GM21528 (cell line): ENCODE measurements at regions not wholly inside any gene's neighbourhood (a gene's known extent, or its start where the extent isn't known, plus 50 kb on each side); places are given as distances from the start of the nearest gene placed in this dataset.
"Not testable (repeated sequence)": the region's sequence is repeated elsewhere in the genome, so short reads cannot be mapped to it uniquely, and the experiment has no call there.

Experiments used
- ATAC-seq: cut with Tn5 transposase; IDR thresholded peaks from one replicate; pipeline ENCODE4 v1.9.1; 2021; ENCODE audit warnings: mild to moderate bottlenecking, moderate library complexity; ENCODE audit not compliant: unreplicated experiment, low FRiP score

DNA sequence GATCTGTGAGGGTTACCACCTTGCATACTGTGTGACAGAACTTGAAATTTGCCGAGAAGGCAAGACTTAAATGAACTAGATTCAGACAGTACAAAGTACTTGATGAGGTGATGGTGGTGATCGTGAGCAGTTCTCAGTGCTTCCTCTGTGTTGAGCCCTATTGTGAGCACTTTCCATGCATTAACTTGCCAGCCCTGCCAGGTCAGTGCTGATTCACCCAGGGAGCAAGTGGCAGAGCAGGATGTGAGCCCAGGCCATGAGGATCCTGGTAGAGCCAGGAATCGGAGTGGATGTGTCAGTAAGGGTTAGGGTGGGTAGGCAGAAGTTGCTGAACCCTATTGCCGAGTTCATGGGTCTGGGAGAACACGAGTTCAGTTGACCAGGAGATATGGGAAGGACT lies 4545.7 kb upstream of the TPTE start:
- not testable (repeated sequence) for ATAC-seq

DNA sequence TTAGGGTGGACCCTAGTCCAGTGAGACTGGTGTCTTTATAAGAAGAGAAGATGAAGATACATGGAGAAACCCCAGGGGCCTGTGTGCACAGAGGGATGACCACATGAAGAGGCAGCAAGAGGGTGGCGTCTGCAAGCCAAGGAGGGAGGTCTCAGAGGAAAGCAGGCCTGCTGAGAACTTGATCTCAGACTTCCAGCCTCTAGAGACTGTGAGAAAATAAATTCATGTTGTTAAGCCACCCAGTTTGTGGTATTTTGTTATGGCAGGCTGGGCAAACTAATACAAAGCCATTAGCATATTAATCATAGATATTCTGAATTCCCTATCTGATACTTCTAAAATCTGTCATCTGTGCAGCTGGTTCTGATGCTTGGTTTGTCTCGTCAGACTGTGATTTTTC lies 4523.8 kb upstream of the TPTE start:
- ATAC-seq, result not testable (repeated sequence)

DNA sequence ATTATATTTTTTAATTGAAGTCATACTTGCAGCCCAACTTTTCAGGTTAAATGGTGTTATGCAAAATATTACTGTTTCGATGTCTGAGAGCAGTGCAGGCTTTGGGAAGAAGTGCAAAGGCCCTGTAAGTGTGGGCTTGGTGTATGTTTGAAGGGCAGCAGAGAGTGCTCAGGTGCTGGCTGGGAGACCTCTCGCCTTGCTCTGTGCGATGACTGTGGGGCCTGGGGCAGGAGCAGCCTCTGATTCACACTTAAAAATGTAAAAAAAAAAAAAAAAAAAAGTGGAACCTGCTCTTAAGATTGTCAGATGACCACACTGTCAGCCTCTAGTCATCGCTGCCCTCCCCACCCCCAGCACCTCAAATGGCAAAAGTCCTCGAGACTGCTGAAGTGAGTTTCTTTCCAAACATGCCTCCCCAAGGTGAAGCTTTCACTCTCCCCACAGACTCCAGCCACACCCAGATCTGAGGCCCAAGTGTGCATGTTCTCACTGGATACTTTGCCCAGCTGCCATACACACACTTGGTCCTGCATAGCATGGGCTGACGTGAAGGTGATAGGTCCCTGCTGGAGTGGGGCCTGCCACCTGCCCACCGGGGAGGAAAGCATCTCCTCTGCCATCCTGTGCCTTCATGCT lies 4505.8 kb upstream of the TPTE start:
- not testable (repeated sequence) for ATAC-seq

DNA sequence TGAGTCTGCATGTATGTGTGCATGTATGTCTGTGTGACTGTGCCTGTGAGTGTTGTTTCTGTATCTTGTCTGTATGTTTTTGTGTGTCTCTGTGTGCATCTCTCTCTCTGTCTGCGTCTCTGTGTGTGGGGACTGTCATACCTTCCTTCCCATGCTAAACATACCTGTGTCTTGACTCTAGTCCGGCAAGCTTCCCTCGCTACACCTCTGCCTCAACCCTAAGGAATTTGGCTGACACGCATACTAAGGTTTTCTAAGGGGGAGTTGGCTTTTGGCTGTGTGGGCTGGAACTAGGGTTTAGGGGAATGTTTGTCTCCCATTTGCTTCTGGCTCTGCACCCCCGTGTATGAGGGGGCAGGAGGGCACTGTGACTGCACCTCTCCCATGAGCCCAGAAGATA lies 4500.9 kb upstream of the TPTE start:
- not testable (repeated sequence) for ATAC-seq

DNA sequence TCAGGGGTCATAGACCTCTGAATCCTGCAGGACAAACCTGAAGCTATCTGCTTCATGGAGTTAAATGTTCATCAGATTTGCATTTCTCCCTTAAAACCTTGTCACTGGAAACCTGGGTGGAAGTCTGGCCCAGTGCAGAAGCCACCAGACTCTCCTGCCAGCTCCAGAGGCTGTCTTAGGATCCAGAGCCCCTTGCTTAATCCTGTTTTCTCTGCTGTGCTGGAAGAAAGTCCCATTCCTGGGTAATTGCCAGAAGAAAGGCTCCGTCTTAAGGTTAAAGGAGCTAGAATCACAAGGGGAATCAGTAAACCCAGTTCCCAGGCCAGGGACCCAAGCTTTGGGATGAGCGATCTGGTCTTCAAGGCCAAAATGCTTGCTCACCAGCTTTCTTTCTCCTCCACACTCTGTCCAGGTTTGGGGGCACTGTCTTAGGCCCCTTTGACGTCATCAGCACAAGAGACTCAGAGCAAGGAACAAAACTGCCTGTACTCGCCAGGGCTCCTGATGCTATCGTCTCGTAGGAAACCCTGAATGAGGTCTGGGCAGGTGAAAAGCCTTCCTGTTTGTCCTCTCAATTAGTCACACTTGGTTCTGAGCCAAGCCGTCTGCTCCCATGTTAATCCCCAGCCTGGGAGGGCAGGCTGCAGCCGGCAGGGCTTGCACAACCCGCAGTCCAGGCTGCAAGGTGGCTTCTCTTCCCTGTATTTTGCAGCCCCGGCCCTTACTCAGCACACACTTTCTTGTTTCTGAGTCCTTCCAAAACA lies 4500.2 kb upstream of the TPTE start:
- ATAC-seq, result not testable (repeated sequence)

DNA sequence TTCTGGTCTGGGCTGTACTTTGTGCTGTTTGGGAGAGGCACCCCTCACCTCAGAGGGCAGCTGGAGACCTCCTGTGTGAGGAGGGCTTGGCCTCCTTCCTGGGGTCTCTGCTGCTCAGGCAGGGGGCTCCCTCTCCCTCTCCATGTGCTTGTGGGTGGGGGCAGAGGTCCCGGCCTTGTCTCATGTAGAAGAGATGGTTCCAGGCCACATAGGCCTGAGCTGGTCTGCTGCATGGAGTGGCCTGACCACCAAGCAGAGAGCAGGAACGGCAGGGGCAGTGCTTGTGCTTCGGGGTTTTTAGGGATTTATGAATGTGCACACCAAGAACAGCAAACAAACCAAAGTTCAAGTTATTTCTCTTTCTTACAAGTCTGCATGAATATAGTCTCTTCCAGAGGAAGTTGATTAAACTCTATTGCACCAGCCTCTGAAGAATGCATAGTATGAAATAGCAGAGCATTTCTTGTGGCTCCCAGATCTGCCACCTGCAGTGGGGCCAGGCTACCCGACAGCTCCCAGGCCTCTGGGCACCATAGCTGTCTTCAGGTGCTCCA lies 4499.6 kb upstream of the TPTE start:
- not testable (repeated sequence) for ATAC-seq

DNA sequence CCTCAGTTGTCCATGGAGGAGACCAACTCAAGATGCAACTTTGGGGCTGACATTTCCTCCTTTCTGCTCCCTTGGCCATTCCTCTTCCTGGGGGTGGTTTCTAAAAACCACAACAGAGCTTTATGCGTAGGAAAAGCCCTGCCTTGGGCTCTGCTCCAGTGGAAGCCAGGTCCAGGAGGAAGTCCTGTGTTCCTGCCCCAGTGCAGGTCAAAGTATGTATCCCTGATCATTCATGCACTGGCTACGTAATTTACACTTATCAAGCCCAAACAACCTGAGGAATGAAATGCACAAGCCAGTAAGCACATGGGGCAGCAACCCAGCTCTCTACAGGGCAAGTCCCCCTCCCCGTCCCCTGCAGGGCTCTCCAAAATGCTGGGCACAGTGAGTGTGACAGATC lies 4498.1 kb upstream of the TPTE start:
- not testable (repeated sequence) for ATAC-seq

DNA sequence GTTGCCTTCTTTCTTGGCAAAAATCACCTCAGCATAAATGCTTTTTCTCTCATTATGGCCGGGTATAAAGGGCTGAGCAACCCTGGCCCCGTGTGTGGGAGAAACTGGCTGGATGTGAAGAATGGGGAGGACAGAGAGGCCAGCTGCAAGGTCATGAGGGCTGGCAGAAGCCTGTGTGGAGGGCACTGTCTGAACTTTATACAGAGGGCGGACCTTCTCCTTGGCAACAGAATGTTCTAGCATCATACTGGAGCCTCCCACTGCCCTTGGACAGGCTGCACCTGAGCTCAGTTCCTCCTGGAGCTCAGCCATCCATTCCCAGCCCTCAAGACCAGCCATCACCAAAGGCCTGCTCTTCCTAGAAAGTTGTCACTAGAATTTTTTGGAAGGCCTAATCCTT lies 4496.2 kb upstream of the TPTE start:
- ATAC-seq, result not testable (repeated sequence)

DNA sequence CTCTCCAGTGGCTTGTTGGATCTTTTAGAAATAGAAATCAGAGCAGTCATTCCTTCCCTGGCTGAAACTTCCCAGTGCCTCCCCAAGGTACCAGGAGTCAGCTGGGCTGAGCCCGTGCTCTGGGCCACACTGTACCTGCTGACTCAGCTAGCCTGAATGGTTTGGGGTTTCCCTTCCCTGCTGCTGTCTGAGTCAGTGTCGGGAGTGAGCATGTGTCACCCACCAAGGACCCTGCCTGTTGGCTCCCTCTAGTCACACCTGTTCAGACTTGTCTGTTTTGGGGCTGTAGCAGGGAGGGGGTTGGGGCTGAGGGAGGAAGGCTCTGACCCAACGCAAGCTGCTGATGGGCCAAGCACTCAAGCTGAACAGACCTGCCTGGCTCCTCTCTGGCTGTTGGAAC lies 4493.9 kb upstream of the TPTE start:
- not testable (repeated sequence) for ATAC-seq

DNA sequence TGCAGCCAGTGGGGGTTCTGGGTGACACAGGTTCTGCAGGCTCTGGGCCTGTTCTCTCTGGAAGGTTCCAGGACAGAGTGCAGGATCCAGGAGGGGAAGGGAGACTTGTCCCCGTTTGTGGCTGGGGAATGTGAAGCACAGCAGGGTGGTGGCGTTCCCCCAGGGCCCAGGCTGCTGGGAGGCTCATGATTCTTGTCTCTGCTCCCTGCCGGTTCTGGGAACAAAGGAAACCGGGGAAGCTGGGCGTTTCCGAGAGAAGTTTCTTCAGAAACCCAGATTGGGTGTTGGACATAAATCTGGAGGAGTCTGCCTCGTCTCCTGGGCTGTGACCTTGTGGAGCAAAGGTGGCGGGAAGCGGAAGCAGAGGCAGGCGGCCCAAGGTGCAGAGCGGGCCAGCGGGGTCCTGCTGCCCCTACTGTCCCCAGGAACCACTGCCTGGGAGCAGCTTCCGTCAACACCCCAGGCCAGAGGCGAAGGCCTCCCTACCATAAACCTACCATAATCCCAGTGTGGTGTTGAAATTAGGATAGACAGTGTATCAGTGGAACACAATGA lies 4487.2 kb upstream of the TPTE start:
- ATAC-seq, result not testable (repeated sequence)

DNA sequence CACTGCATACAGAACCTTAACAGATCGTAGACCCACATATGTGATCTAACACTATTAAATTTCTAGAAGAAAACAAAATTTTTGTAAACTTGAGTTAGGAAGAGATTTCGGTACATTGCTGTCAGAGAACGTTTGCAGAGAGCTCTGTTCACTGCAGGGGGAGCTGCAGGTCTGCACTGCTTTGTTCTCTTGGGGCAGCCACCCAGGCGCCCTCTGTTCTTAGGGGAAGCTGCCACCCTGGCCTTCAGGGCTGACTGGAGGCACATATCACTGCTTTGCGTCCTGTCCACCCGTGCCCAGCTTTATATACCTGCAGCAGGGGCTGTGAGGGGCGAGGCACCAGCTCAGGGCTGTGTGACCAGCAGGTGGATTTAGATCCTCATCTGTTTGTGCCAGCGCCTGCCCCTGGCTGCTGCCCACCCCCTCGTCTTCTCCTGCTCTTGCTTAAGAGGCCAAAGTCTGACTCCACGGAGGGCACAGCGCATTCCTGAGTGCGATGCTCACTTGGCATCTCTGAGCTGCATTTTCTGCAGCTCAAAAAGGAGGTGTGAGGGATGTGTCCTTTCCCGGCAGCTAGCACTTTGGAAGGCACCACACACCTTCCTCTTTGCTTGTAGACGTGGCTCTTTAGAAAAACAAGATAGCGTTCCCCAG lies 4486.4 kb upstream of the TPTE start:
- ATAC-seq, result not testable (repeated sequence)

DNA sequence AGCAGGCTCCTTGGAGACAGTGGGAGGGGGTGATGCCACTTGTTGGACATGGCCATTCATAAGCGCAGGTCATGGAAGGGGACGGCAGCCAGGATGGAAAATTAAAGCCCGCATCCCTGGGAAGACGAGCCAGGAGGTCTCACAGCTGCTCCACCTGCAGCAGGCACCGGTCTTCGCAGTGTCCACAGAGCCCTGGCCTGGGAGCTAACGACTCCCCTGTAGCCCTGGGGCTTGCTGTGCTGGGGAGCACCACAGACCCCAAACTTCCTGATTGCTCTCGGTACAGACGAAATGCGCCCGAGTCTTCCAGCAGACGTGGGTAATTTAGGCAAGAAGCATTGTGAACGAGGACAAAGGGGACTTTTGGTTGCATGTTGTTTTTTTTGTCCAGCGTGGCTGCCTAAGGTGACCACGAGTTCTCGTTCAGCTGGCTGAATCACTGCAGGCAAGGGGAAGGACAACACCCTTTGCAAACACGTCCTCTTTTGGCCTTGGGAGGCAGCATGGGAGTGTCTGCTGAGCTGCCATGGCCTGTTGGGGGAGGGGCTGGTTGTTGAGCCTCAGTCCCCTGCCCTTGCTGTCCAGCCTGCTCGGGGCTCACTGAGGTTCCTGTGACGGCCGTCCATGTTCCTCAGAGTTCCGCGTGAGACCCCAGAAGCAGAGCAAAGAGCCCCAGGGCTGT lies 4485.8 kb upstream of the TPTE start:
- not testable (repeated sequence) for ATAC-seq

DNA sequence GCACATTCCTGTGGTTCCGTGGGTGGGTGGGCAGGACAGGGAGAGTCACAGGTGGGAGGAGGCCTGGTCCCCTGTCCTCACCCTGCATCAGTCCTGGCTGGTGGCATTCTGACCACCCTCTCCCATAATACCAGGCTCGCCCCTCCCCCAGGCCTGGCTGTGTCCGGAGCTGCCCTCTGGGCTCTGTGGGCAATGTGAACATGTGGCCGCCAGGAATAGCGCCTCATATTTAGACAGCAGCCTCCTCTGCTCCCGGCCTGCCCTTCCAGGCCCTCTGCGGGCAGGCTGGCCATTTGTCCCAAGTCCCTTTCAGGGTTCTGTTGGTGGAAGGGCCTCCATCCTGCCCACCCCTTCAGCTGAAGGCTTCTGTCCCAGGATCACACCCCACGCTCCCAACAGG lies 4482.2 kb upstream of the TPTE start:
- ATAC-seq, result not testable (repeated sequence)

DNA sequence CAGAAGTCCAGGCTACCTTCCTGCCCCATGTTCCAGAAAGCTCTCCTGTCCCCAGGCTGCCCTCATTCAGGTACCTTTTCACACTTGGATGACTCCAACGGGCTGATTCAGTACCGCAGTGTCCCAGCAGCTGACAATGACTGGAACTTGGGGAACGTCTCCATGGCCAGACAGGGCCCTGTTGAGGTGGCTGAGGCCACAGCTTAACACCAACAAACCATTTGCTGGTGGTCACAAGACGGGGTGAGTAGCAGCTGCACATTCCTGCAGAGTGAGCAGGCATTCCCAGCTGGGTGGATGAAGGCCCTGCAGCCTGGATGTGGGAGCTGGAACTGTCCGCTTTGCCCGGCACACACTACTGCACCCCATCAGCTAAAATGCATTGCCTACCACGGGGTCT lies 4481.3 kb upstream of the TPTE start:
- not testable (repeated sequence) for ATAC-seq

DNA sequence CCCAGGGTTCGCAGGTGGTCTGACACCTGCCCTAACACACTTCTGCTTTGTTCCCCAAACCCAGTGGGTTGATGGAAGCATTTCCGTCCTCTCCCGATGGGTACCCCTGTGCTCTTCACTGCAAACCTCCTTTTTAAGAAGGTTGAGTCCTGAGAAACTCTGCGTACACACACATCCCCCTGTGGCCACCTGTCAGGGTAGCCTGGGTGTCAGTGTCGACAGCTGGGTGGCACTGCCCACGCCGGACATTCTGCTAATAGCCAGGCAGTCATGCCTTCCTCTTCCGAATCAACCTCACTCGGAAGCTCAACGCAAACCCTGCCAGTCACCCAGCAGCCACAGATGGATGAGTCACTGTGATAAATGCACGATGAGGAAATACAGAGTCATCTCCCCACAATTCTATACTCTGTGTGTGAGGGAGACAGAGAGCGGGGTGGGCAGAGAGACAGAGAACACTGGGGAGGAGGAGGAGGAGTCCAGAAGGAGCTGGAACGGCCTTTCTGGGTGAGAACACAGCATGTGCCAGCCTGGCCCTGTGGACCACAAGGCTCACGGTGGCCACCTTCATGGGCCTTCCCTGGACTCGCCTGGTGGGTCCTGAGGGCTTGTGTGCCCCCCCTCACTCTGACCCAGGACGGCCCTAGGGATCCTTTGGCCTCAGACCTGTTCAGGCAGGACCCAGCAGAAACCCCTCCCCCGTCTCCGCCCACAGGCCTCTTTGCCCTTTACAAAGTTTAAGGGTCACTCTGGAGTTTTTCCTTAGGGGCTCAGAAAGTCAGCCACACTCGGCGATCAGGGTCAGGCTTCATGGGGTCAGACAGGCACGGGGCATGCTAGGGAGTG lies 4477.7 kb upstream of the TPTE start:
- ATAC-seq, result not testable (repeated sequence)

DNA sequence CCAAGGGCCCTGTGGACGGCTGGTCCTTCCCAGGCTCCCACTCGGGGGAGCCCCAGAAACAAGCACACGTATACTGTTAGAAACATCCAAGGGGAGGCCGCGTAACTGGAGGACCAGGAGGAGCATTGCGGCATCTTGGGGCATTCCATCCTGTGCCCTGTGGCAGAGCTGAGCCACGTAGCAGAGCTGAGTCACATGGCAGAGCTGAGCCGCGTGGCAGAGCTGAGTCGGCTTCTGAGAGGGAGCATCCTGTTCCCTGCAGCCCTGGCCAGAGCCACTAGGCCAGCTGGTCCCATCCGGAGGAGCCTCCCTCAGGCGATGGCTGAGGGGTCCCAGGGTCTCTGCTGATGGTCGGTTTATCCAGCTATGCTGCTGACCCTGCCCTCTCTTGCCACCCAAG lies 4476.7 kb upstream of the TPTE start:
- not testable (repeated sequence) for ATAC-seq

DNA sequence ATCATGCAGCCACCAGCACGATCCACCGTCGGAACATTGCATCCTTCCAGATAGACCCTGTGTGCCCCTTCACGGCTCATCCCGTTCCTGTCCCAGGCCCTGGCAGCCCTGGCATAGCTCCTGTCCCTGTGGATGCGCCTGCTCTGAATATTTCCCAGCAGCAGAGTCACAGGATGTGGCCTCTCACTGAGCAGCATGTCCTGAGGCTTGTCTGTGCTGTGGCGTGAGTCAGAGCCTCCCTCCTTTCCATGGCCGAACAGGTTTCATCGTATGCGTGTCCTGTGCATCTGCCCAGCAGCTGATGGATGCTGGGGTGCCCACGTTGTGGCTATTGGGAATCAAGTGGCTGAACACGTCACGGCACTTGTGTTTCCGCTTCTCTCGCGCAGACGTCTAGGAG lies 4471.5 kb upstream of the TPTE start:
- ATAC-seq, result not testable (repeated sequence)

DNA sequence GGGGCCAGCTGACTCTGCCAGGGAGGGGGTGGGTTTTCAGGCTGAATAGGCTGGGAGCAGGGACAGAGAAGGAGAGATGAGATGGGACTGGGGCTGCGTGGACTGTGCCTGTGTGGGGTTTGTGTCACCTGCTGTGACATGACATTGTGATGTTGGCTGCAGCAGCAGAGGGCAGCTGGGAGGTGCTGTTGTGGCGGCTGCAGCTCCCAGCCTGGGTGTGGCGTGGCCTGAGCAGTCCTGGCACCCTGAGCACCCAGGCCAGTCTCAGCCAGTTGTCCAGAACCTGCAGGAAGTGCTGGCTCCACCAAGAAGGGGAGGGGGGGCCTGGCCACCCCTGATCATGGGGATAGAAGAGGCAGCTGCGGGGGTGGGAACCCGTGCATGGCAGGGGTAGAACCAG lies 4469.3 kb upstream of the TPTE start:
- ATAC-seq, result not testable (repeated sequence)

DNA sequence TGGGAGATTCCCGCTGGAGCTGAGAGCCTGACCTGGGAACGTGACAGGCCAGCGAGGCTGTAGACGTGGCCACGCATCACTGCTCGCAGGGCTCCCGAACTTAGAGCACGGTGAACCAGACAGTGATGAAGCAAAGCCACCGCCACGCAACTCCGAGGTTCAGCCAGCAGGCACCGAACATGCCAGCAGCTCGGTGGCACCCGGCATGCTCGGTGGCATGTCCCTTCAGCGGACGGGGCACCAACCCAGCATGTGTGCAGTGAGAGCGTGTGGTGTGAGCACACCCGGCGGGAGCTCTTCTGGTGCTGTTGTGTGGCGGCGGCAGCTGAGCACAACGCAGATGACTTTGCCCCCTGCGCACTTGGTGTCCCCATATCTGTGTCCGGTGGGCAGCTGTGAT lies 4468.2 kb upstream of the TPTE start:
- not testable (repeated sequence) for ATAC-seq
